SK-N-SH treated with all-trans-retinoic acid at 6 μM for 48 hours (cell line): ENCODE measurements at regions not wholly inside any gene's neighbourhood (a gene's known extent, or its start where the extent isn't known, plus 50 kb on each side); places are given as distances from the start of the nearest gene placed in this dataset.

Experiments used
- ATAC-seq: fragments of 200-7000 bp; cut with Tn5 transposase; 3 replicates; pipeline ENCODE4 v1.9.1; 2020; ENCODE audit warnings: mild to moderate bottlenecking, moderate library complexity
- BACH2 ChIP-seq: fragments of 250-450 bp; sonication (Bioruptor Pico); IDR thresholded peaks from 2 replicates; pipeline ENCODE4 v1.9.0; 2021; ENCODE audit warnings: mild to moderate bottlenecking, borderline replicate concordance
- CSDC2 ChIP-seq: fragments of 250-450 bp; sonication (Bioruptor Pico); IDR thresholded peaks from 2 replicates; pipeline ENCODE4 v1.5.0; 2020; ENCODE audit warnings: mild to moderate bottlenecking, moderate library complexity
- ESRRG ChIP-seq: fragments of 250-450 bp; sonication (Bioruptor Pico); IDR thresholded peaks from 2 replicates; pipeline ENCODE4 v1.6.1; 2021; ENCODE audit warnings: mild to moderate bottlenecking
- GLIS3 ChIP-seq: fragments of 250-450 bp; sonication (Bioruptor Pico); IDR thresholded peaks from 2 replicates; pipeline ENCODE4 v1.5.0; 2020; ENCODE audit warnings: mild to moderate bottlenecking, moderate library complexity
- ISL1 ChIP-seq: fragments of 250-450 bp; sonication (Bioruptor Pico); IDR thresholded peaks from 2 replicates; pipeline ENCODE4 v2.1.2; 2022; ENCODE audit warnings: mild to moderate bottlenecking, moderate library complexity
- OSR1 ChIP-seq: fragments of 250-450 bp; sonication (Bioruptor Pico); IDR thresholded peaks from 2 replicates; pipeline ENCODE4 v1.8.0; 2022; ENCODE audit warnings: moderate library complexity, mild to moderate bottlenecking, inconsistent platforms
- PPARA ChIP-seq: fragments of 250-450 bp; sonication (Bioruptor Pico); IDR thresholded peaks from 2 replicates; pipeline ENCODE4 v1.5.0; 2020; ENCODE audit warnings: mild to moderate bottlenecking, borderline replicate concordance
- RARB ChIP-seq: fragments of 250-450 bp; sonication (Bioruptor Pico); IDR thresholded peaks from 2 replicates; pipeline ENCODE4 v1.8.0; 2021; ENCODE audit warnings: mild to moderate bottlenecking, moderate library complexity
- ZFP30 ChIP-seq: fragments of 450-650 bp; formaldehyde crosslinking; IDR thresholded peaks from 2 replicates; pipeline ENCODE4 v1.5.0; 2022; ENCODE audit warnings: mild to moderate bottlenecking, moderate library complexity
- ZNF565 ChIP-seq: fragments of 450-650 bp; formaldehyde crosslinking; conservative IDR thresholded peaks from 2 replicates; pipeline ENCODE4 v1.5.0; 2020; ENCODE audit warnings: low read depth, mild to moderate bottlenecking, moderate library complexity
- ZNF70 ChIP-seq: fragments of 450-650 bp; formaldehyde crosslinking; IDR thresholded peaks from 2 replicates; pipeline ENCODE4 v1.5.0; 2020; ENCODE audit warnings: mild to moderate bottlenecking, moderate library complexity
- TF ChIP-seq, protein P1 (sequence below): fragments of 250-450 bp; sonication (Bioruptor Pico); IDR thresholded peaks from 2 replicates; pipeline ENCODE4 v1.8.0; 2021; ENCODE audit warnings: low read depth, mild to moderate bottlenecking, moderate library complexity, borderline replicate concordance
- TF ChIP-seq, protein P2 (sequence below): fragments of 250-450 bp; sonication (Bioruptor Pico); IDR thresholded peaks from 2 replicates; pipeline ENCODE4 v1.5.0; 2020; ENCODE audit warnings: mild to moderate bottlenecking, moderate library complexity
- TF ChIP-seq, protein P3 (sequence below): fragments of 250-450 bp; sonication (Bioruptor Pico); IDR thresholded peaks from 2 replicates; pipeline ENCODE4 v1.5.1; 2020; ENCODE audit warnings: low read depth, mild to moderate bottlenecking, moderate library complexity
- TF ChIP-seq, protein P4 (sequence below): fragments of 250-450 bp; sonication (Bioruptor Pico); IDR thresholded peaks from 2 replicates; pipeline ENCODE4 v1.5.1; 2021; ENCODE audit warnings: mild to moderate bottlenecking, moderate library complexity

DNA sequence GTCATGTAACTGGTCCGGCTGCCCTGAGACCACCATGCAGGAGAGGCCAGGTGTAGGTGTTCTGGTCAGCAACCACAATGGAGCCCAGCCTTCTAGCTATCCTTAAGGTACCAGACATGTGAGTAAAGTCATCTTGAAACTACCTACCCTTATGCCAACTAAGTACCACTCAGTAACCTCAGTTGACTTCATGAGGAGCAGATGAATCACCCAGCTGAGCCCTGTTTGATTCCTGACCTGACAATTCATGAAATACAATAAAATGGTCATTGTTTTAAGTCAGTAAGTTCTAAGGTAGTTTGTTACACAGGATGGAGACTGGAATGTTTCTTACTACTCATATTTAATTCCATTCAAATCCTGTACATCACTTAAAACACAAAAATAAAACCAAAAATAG lies 113.1 kb upstream of the LMO4 start (continued):
- TF ChIP-seq, protein P1, sequence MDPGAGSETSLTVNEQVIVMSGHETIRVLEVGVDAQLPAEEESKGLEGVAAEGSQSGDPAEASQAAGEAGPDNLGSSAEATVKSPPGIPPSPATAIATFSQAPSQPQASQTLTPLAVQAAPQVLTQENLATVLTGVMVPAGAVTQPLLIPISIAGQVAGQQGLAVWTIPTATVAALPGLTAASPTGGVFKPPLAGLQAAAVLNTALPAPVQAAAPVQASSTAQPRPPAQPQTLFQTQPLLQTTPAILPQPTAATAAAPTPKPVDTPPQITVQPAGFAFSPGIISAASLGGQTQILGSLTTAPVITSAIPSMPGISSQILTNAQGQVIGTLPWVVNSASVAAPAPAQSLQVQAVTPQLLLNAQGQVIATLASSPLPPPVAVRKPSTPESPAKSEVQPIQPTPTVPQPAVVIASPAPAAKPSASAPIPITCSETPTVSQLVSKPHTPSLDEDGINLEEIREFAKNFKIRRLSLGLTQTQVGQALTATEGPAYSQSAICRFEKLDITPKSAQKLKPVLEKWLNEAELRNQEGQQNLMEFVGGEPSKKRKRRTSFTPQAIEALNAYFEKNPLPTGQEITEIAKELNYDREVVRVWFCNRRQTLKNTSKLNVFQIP = no peak
- TF ChIP-seq, all 23 proteins: peak for 0

DNA sequence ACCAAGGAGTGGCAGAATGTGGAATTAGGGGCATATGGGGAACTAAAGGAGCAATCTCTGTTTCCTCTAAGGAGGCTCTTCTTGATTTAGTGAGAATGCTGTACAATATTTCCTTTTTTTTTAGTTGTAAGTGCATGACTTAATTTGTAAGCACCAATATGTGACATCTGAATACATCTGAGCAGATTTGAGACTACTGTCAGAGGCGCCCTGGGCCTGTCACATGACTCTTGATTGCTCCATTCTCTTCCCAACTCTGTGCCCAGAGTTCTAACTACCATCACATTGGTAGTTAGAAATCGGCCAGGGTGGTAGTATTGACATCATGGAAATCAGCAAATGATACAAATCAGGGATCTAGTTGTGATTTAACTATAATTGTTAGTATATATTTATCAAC lies 110.1 kb upstream of the LMO4 start:
- TF ChIP-seq, protein P2, sequence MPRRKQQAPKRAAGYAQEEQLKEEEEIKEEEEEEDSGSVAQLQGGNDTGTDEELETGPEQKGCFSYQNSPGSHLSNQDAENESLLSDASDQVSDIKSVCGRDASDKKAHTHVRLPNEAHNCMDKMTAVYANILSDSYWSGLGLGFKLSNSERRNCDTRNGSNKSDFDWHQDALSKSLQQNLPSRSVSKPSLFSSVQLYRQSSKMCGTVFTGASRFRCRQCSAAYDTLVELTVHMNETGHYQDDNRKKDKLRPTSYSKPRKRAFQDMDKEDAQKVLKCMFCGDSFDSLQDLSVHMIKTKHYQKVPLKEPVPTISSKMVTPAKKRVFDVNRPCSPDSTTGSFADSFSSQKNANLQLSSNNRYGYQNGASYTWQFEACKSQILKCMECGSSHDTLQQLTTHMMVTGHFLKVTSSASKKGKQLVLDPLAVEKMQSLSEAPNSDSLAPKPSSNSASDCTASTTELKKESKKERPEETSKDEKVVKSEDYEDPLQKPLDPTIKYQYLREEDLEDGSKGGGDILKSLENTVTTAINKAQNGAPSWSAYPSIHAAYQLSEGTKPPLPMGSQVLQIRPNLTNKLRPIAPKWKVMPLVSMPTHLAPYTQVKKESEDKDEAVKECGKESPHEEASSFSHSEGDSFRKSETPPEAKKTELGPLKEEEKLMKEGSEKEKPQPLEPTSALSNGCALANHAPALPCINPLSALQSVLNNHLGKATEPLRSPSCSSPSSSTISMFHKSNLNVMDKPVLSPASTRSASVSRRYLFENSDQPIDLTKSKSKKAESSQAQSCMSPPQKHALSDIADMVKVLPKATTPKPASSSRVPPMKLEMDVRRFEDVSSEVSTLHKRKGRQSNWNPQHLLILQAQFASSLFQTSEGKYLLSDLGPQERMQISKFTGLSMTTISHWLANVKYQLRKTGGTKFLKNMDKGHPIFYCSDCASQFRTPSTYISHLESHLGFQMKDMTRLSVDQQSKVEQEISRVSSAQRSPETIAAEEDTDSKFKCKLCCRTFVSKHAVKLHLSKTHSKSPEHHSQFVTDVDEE (CRISPR knock-in tag) = no peak
- TF ChIP-seq PPARA (CRISPR knock-in tag) = no peak
- no peak for TF ChIP-seq ESRRG (CRISPR knock-in tag)
- no peak for TF ChIP-seq ZNF70 (CRISPR knock-in tag)
- TF ChIP-seq CSDC2 = no peak
- TF ChIP-seq, protein P3, sequence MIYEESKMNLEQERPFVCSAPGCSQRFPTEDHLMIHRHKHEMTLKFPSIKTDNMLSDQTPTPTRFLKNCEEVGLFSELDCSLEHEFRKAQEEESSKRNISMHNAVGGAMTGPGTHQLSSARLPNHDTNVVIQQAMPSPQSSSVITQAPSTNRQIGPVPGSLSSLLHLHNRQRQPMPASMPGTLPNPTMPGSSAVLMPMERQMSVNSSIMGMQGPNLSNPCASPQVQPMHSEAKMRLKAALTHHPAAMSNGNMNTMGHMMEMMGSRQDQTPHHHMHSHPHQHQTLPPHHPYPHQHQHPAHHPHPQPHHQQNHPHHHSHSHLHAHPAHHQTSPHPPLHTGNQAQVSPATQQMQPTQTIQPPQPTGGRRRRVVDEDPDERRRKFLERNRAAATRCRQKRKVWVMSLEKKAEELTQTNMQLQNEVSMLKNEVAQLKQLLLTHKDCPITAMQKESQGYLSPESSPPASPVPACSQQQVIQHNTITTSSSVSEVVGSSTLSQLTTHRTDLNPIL = no peak
- TF ChIP-seq OSR1 (CRISPR knock-in tag) = no peak
- TF ChIP-seq RARB = no peak
- TF ChIP-seq ZNF565 (CRISPR knock-in tag) = no peak

DNA sequence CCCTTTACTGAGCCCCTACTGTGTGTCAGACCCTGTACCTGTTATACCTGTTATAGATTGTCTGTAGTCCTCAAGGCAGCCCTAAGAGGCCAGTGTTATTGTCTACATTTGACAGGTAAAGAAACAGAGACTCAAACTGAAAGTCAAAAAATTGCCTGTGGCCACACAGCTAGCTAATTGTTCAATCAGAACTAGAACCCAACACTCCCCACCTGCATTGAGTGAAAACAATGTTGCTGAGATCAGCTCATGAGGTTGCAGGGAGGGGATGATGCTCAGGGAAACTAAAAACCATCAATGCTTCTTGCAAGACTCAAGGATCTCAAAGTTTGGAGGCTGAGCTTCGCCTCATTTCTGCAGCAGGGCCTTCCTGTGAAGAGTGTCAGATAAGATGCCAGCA lies 109.5 kb upstream of the LMO4 start:
- no peak for ATAC-seq
- TF ChIP-seq, protein P3 = no peak
- TF ChIP-seq BACH2 (CRISPR knock-in tag) = no peak
- TF ChIP-seq, protein P1 = no peak
- no peak for TF ChIP-seq ZFP30 (CRISPR knock-in tag)

More for the DNA sequence above, 110.1 kb upstream of the LMO4 start:
- ATAC-seq = no peak

DNA sequence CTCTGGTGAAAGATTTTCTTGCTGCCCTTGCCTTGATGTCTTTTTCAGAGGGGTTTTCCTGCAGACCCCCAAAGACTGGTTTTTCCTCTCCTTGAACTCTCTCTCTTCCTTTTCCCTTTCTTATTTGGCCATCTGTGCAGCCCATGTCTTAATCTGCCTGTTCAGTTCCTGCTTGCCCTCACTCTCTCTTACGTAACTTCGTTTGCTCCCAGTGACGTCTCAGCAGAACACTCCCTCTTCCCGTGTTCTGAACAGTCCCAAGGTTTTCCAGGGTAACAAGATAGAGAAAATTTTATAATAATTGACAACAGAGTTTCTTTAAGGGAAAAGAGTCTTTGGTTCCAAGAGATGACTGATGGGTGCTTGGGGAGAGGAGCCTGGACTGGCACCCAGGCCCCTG lies 109.1 kb upstream of the LMO4 start:
- ATAC-seq = no peak
- no peak for TF ChIP-seq ISL1
- TF ChIP-seq ZNF70 (CRISPR knock-in tag) = no peak
- TF ChIP-seq GLIS3 (CRISPR knock-in tag) = no peak
- TF ChIP-seq, protein P2 (CRISPR knock-in tag) = no peak
- TF ChIP-seq, protein P4, sequence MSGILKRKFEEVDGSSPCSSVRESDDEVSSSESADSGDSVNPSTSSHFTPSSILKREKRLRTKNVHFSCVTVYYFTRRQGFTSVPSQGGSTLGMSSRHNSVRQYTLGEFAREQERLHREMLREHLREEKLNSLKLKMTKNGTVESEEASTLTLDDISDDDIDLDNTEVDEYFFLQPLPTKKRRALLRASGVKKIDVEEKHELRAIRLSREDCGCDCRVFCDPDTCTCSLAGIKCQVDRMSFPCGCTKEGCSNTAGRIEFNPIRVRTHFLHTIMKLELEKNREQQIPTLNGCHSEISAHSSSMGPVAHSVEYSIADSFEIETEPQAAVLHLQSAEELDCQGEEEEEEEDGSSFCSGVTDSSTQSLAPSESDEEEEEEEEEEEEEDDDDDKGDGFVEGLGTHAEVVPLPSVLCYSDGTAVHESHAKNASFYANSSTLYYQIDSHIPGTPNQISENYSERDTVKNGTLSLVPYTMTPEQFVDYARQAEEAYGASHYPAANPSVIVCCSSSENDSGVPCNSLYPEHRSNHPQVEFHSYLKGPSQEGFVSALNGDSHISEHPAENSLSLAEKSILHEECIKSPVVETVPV = no peak
